A549 (cell line): ENCODE measurements at regions not wholly inside any gene's neighbourhood (a gene's known extent, or its start where the extent isn't known, plus 50 kb on each side); places are given as distances from the start of the nearest gene placed in this dataset.

Source experiments
- ATAC-seq, 2 experiments: fragments of 200-7000 bp in 1 of 2; fragments of >200 bp in 1 of 2; cut with Nextera tagmentation in 1 of 2; cut with Tn5 transposase in 1 of 2; 3 replicates each; pipeline versions ENCODE4 v1.8.0 to v1.9.1; 2018 to 2020; ENCODE audit warnings: mild to moderate bottlenecking in 1 of 2, moderate library complexity in 1 of 2
- CTCF ChIA-PET: fragments of 300-600 bp; sonication (Branson Sonifier 250); formaldehyde crosslinking; extraction: SDS; loops from one replicate; lab custom pipeline; 2021; ENCODE audit warnings: antibody characterized with exemption, inconsistent platforms; lab: Yijun Ruan, JAX
- POLR2A ChIA-PET: fragments of 350-600 bp; formaldehyde crosslinking; extraction: SDS; loops from one replicate; lab custom pipeline; 2021; ENCODE audit warnings: antibody characterized with exemption, inconsistent platforms; lab: Yijun Ruan, JAX
- DNase-seq, 2 experiments: peaks; one replicate each; pipeline versions ENCODE4 v3.0.0 to v3.0.0-alpha.2; 2011 to 2016; ENCODE audit warnings: low read depth in 1 of 2, low spot score in 1 of 2
- FAIRE-seq: peaks from 2 replicates; lab custom pipeline; 2011; peaks lifted over from hg19 to GRCh38; lab: Jason Lieb, UNC
- H3K27ac ChIP-seq, 2 experiments: fragments of >200 bp; sonication (Bioruptor Twin); formaldehyde crosslinking; 3 replicates each; pipeline ENCODE4 v1.5.1; 2016 to 2017
- H3K4me1 ChIP-seq: fragments of >200 bp; sonication (Bioruptor Twin); formaldehyde crosslinking; 3 replicates; pipeline ENCODE4 v1.6.1; 2016
- H3K4me2 ChIP-seq: fragments of >200 bp; sonication (Bioruptor Twin); formaldehyde crosslinking; 3 replicates; pipeline ENCODE4 v1.6.1; 2016
- H3K4me3 ChIP-seq: fragments of >200 bp; sonication (Bioruptor Twin); formaldehyde crosslinking; 3 replicates; pipeline ENCODE4 v1.5.1; 2016
- H3K9me3 ChIP-seq: fragments of >200 bp; sonication (Bioruptor Twin); formaldehyde crosslinking; 3 replicates; pipeline ENCODE4 v1.6.1; 2016
- BHLHE40 ChIP-seq: IDR thresholded peaks from 2 replicates; pipeline ENCODE4 v1.6.1; 2012; ENCODE audit warnings: low read depth, low read length, inconsistent platforms
- CHD2 ChIP-seq: fragments of 150-350 bp; IDR thresholded peaks from 2 replicates; pipeline ENCODE4 v1.6.1; 2014; ENCODE audit warnings: low read length; ENCODE audit not compliant: partially characterized antibody
- EHMT2 ChIP-seq: fragments of 200-600 bp; sonication (generic); IDR thresholded peaks from 2 replicates; pipeline ENCODE4 v1.6.1; 2016; ENCODE audit warnings: antibody characterized with exemption, low read depth, mild to moderate bottlenecking, moderate library complexity
- HOXA7 ChIP-seq: fragments of 250-450 bp; sonication (Bioruptor Pico); IDR thresholded peaks from 2 replicates; pipeline ENCODE4 v1.5.0; 2020; ENCODE audit warnings: mild to moderate bottlenecking, moderate library complexity
- HOXB5 ChIP-seq: fragments of 250-450 bp; sonication (Bioruptor Pico); IDR thresholded peaks from 2 replicates; pipeline ENCODE4 v1.5.0; 2020; ENCODE audit warnings: mild to moderate bottlenecking, moderate library complexity
- KDM5A ChIP-seq: fragments of 200-600 bp; sonication (generic); IDR thresholded peaks from 2 replicates; pipeline ENCODE4 v1.6.1; 2016; ENCODE audit warnings: antibody characterized with exemption, mild to moderate bottlenecking
- PHF8 ChIP-seq: fragments of 200-600 bp; sonication (generic); IDR thresholded peaks from 2 replicates; pipeline ENCODE4 v1.6.1; 2016; ENCODE audit warnings: low read depth, mild to moderate bottlenecking, antibody characterized with exemption, moderate library complexity, borderline replicate concordance
- RARB ChIP-seq: fragments of 250-450 bp; sonication (Bioruptor Pico); IDR thresholded peaks from 2 replicates; pipeline ENCODE4 v1.8.0; 2021; ENCODE audit warnings: mild to moderate bottlenecking, moderate library complexity
- RNF2 ChIP-seq: fragments of 200-600 bp; sonication (generic); IDR thresholded peaks from 2 replicates; pipeline ENCODE4 v1.6.1; 2016; ENCODE audit warnings: low read depth, mild to moderate bottlenecking, antibody characterized with exemption, moderate library complexity, borderline replicate concordance
- ZC3H11A ChIP-seq: fragments of 450-650 bp; IDR thresholded peaks from 2 replicates; pipeline ENCODE4 v1.6.1; 2014; ENCODE audit warnings: antibody characterized with exemption, mild to moderate bottlenecking
- WGBS: methylation state at CpG from one replicate; pipeline ENCODE4 v1.1.6; 2017; ENCODE audit errors: missing lambda C conversion rate; 5-methylcytosine and 5-hydroxymethylcytosine counted together
- TF ChIP-seq, protein P1 (sequence below): fragments of 150-350 bp; IDR thresholded peaks from 2 replicates; pipeline ENCODE4 v1.6.1; 2014; ENCODE audit warnings: low read depth, mild to moderate bottlenecking, low read length
- TF ChIP-seq, protein P2 (sequence below): fragments of >200 bp; sonication (Bioruptor Twin); formaldehyde crosslinking; IDR thresholded peaks from 2 replicates; pipeline ENCODE4 v1.6.1; 2016
- TF ChIP-seq, protein P3 (sequence below): fragments of 250-450 bp; sonication (Bioruptor Pico); IDR thresholded peaks from 2 replicates; pipeline ENCODE4 v1.5.0; 2021; ENCODE audit warnings: mild to moderate bottlenecking, moderate library complexity, borderline replicate concordance
- TF ChIP-seq, protein P4 (sequence below): IDR thresholded peaks from 2 replicates; pipeline ENCODE4 v1.6.1; 2012
- TF ChIP-seq, protein P5 (sequence below): IDR thresholded peaks from 2 replicates; pipeline ENCODE4 v1.6.1; 2012

DNA sequence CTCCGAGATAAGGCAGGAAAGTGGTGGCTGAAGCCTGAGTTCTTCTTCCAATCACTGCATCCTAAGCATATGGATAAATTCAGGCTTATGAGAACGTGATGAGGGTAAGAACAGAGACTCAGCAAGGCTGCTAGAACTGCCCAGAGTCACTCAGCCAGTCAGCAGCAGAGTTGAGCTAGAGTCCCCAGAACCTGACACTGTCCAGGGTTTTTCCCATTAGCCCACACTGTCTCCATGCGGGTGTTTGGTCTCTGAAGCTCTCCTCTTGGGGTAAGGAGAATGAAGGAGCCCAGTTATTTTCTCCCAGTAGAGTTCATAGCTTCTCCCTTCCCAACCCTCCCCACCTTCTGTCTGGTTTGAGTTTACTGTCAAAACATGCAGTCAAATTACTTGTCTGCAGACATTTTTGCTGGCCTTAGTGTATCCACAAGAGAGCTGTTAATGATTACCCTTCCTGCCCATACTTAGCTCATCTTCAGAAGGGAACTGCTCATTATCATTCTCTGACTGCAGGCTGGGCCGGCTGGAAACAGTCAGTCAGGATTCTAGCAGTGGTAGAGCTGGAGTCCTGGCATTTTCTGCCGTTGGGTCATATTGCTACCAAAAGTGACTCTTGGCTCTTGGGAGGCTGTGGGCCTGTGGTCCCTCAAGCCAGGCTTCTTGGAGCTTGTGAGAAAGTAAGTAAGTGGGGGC is 460.0 kb downstream of the HS3ST3B1 start:
- H3K9me3 ChIP-seq: no peaks in the 10 kb centered on the region
- peak overlapping the region; percentile 54 for H3K4me2 ChIP-seq
- ChIA-PET CTCF (interaction anchor here (0.8 to 1.7 kb wide), 4 partner anchors 10 to 22 kb away, joined by 3 to 8 read pairs (median 4); no protein-coding TSS in a partner anchor), POLR2A (no interaction called here)
- FAIRE-seq: peak; percentile 54
- DNase-seq: peak in 1 of 2 experiments; percentile 50
- peak; percentile 21; the same call in 1 of the 2 replicates for TF ChIP-seq EHMT2
- TF ChIP-seq HOXB5: no peak
- peak; percentile 86 to 92; a peak in 5 of 6 replicates for ATAC-seq
- 44% methylated on average over 5 of the region's 5 CpGs for WGBS
- no peak overlapping the region for H3K4me3 ChIP-seq
- peaks cover 13% of the 10 kb centered on the region for H3K4me1 ChIP-seq
- H3K27ac ChIP-seq: peak overlapping the region; percentile 43 to 64; a peak in 5 of 6 replicates

DNA sequence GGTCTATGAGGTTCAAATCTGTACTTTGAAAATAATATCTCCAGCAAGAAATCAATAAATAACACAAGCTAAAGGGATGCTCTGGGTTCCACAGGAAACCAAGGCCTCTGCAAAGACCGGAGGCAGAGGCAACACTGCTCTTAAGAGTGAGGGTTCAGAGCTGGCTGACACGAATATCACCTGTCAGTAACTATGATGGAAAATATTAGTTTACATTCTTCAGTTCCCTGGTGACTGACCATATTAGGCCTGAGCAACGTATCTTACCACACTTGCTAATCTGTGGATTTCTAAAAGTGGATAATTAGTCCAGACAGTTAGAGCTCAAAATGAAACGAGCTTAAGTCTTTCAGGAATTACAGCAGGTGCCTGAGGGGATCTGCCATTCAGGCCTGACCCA is 459.3 kb downstream of the HS3ST3B1 start:
- ATAC-seq: peak in 1 of 2 experiments; percentile 28; a peak in 1 of 6 replicates
- peaks cover 14% of the 10 kb centered on the region for H3K4me1 ChIP-seq
- peak overlapping the region in 1 of 2 experiments; percentile 43; a peak in 3 of 6 replicates for H3K27ac ChIP-seq
- peak overlapping the region; percentile 54; the same call in 1 of the 3 replicates for H3K4me2 ChIP-seq
- H3K4me3 ChIP-seq: no peak overlapping the region
- no peaks in the 10 kb centered on the region for H3K9me3 ChIP-seq
- FAIRE-seq: no peak
- CTCF ChIA-PET: interaction anchor here (1.2 to 1.7 kb wide), 3 partner anchors 9 to 21 kb away, joined by 4 to 8 read pairs (median 4); no protein-coding TSS in a partner anchor
- POLR2A ChIA-PET: no interaction called here
- 80% methylated on average over 4 of the region's 4 CpGs for WGBS
- no peak for DNase-seq
- TF ChIP-seq, protein P1, sequence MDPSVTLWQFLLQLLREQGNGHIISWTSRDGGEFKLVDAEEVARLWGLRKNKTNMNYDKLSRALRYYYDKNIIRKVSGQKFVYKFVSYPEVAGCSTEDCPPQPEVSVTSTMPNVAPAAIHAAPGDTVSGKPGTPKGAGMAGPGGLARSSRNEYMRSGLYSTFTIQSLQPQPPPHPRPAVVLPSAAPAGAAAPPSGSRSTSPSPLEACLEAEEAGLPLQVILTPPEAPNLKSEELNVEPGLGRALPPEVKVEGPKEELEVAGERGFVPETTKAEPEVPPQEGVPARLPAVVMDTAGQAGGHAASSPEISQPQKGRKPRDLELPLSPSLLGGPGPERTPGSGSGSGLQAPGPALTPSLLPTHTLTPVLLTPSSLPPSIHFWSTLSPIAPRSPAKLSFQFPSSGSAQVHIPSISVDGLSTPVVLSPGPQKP: no peak
- TF ChIP-seq RARB (no peak), RNF2 (no peak)

DNA sequence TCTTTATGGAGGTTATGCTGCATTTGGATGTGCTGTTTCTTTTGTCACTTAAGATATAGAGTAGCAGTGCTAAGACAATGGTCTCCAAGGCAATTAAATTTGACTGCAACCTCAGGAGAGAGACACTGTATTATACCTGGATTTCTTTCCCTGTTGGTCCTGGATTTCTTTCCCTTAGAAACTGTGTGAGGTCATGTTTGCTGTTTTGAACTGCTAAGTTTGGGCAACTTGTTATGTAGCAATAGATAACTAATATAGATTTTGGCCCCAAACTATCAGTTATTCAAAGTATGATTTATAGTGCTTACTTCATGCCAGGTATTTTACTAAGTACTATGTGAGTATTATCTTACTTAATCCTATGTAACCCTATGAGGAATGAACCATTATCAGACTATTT is 458.4 kb downstream of the HS3ST3B1 start:
- peaks cover 20% of the 10 kb centered on the region for H3K4me1 ChIP-seq
- DNase-seq: no peak
- H3K27ac ChIP-seq: no peak overlapping the region
- CTCF ChIA-PET: no interaction called here
- FAIRE-seq: no peak
- no peak overlapping the region for H3K4me2 ChIP-seq
- no peaks in the 10 kb centered on the region for H3K9me3 ChIP-seq
- ATAC-seq: no peak
- TF ChIP-seq, protein P2, sequence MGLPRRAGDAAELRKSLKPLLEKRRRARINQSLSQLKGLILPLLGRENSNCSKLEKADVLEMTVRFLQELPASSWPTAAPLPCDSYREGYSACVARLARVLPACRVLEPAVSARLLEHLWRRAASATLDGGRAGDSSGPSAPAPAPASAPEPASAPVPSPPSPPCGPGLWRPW: no peak
- TF ChIP-seq, protein P3, sequence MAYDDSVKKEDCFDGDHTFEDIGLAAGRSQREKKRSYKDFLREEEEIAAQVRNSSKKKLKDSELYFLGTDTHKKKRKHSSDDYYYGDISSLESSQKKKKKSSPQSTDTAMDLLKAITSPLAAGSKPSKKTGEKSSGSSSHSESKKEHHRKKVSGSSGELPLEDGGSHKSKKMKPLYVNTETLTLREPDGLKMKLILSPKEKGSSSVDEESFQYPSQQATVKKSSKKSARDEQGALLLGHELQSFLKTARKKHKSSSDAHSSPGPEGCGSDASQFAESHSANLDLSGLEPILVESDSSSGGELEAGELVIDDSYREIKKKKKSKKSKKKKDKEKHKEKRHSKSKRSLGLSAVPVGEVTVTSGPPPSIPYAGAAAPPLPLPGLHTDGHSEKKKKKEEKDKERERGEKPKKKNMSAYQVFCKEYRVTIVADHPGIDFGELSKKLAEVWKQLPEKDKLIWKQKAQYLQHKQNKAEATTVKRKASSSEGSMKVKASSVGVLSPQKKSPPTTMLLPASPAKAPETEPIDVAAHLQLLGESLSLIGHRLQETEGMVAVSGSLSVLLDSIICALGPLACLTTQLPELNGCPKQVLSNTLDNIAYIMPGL (CRISPR knock-in tag): no peak
- TF ChIP-seq KDM5A: no peak
- no peak for TF ChIP-seq BHLHE40
- TF ChIP-seq PHF8: no peak
- TF ChIP-seq, protein P4, sequence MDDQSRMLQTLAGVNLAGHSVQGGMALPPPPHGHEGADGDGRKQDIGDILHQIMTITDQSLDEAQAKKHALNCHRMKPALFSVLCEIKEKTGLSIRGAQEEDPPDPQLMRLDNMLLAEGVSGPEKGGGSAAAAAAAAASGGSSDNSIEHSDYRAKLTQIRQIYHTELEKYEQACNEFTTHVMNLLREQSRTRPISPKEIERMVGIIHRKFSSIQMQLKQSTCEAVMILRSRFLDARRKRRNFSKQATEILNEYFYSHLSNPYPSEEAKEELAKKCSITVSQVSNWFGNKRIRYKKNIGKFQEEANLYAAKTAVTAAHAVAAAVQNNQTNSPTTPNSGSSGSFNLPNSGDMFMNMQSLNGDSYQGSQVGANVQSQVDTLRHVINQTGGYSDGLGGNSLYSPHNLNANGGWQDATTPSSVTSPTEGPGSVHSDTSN: no peak
- no peak for TF ChIP-seq ZC3H11A
- no peak for TF ChIP-seq CHD2
- no peak for TF ChIP-seq HOXA7 (CRISPR knock-in tag)
- TF ChIP-seq, protein P5, sequence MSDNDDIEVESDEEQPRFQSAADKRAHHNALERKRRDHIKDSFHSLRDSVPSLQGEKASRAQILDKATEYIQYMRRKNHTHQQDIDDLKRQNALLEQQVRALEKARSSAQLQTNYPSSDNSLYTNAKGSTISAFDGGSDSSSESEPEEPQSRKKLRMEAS: no peak
- POLR2A ChIA-PET: no interaction called here
- H3K4me3 ChIP-seq: no peak overlapping the region
